Subcutaneous abdominal adipose tissue (tissue), 5 donors: ENCODE measurements at regions not wholly inside any gene's neighbourhood (a gene's known extent, or its start where the extent isn't known, plus 50 kb on each side); places are given as distances from the start of the nearest gene placed in this dataset.

ENCODE experiments used
- H3K27ac ChIP-seq: one replicate; pipeline ENCODE4 v1.7.0; 2013; ENCODE audit warnings: low read depth, mild to moderate bottlenecking, inconsistent platforms, low read length, moderate library complexity
- H3K27me3 ChIP-seq, 5 donors: one replicate each; pipeline ENCODE4 v1.7.0; 2013; ENCODE audit warnings: low read length in 5 of 5, inconsistent platforms in 1 of 5; ENCODE audit not compliant: control insufficient read depth in 5 of 5, insufficient read depth in 4 of 5
- H3K36me3 ChIP-seq, 5 donors: one replicate each; pipeline ENCODE4 v1.7.0; 2013; ENCODE audit warnings: low read length in 5 of 5; ENCODE audit not compliant: control insufficient read depth in 5 of 5, insufficient read depth in 5 of 5
- H3K4me1 ChIP-seq, 5 donors: one replicate each; pipeline ENCODE4 v1.7.0; 2013; ENCODE audit warnings: low read length in 5 of 5, mild to moderate bottlenecking in 3 of 5, moderate library complexity in 1 of 5; ENCODE audit not compliant: control insufficient read depth in 5 of 5, insufficient read depth in 5 of 5
- H3K4me3 ChIP-seq, 5 donors: one replicate each; pipeline ENCODE4 v1.7.0; 2013; ENCODE audit warnings: low read length in 5 of 5, low read depth in 1 of 5
- H3K9ac ChIP-seq, 5 donors: one replicate each; pipeline ENCODE4 v1.7.0; 2013; ENCODE audit warnings: low read length in 5 of 5, mild to moderate bottlenecking in 4 of 5, moderate library complexity in 3 of 5
- H3K9me3 ChIP-seq, 5 donors: one replicate each; pipeline ENCODE4 v1.7.0; 2013; ENCODE audit warnings: low read length in 5 of 5; ENCODE audit not compliant: control insufficient read depth in 5 of 5
- donor health status: healthy.
- donor health status: healthy.
- donor health status: healthy.
- donor health status: healthy.
- donor health status: healthy.

- no peaks in the 10 kb centered on the region for H3K9me3 ChIP-seq
- no peak overlapping the region for H3K27ac ChIP-seq
- H3K27me3 ChIP-seq, result peaks cover 4 to 15% (median 5%) of the 10 kb centered on the region in 5 donors
- H3K4me1 ChIP-seq, result no peaks in the 10 kb centered on the region
- no peak overlapping the region for H3K9ac ChIP-seq
- no peaks in the 10 kb centered on the region for H3K36me3 ChIP-seq
- H3K4me3 ChIP-seq, result no peak overlapping the region
Observed at GRCh38 chr19:31075146-31075655, 274.0 kb downstream of the TSHZ3 start.

DNA sequence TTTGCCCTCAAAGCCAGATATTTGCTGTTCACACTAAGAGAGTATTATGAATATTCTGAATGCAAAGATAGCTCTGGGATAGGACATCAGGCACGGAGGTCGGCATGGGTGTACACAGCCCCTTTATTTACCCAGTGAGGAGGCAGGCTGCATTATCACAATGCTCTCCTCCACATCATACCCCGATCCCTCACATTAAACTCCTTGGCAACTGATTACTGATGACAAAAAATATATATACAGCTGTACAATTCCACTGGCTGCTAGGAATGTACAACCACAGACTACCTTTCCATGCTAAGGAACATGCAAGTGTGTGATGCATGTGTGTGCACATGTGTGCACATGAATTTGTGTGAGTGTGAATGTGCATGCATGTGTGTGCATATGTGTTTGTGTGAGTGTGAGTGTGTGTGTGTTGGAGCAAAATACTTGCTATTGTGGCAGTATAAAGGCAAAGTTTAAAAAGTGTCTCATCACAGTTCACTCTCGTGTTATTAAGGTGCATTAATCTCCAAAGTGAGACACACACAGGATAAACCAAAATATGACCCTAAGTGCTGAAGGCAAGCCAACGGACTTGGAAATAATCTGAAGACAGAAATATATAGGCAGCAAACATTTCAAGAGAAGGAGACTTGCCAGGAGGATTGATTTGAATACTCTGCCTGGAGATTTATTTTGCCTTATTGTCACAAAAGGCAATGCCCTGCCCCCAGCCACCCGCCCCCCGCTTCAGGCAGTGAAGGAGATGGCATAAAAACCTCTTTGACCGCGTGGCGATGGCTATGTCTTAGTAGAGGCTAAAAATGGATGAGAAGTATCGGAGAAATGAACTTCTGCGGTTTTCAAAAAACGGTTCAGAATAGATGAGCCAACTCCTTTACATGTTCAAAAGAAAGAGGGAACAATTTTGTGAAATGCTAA is 274.8 kb downstream of the TSHZ3 start:
- Histone ChIP-seq H3K27me3 (peaks cover 4 to 15% (median 5%) of the 10 kb centered on the region in 5 donors), H3K4me1 (no peaks in the 10 kb centered on the region), H3K4me3 (no peak overlapping the region), H3K27ac (no peak overlapping the region), H3K9ac (no peak overlapping the region), H3K9me3 (no peaks in the 10 kb centered on the region), H3K36me3 (no peaks in the 10 kb centered on the region)

- peaks cover 4 to 15% (median 5%) of the 10 kb centered on the region in 5 donors for H3K27me3 ChIP-seq
- H3K27ac ChIP-seq, result no peak overlapping the region
- no peak overlapping the region for H3K4me3 ChIP-seq
Observed at GRCh38 chr19:31073485-31074198, 275.6 kb downstream of the TSHZ3 start.

GRCh38 chr19:31072451-31072850 is 276.8 kb downstream of the TSHZ3 start:
- H3K4me3 ChIP-seq, result no peak overlapping the region
- H3K36me3 ChIP-seq, result no peaks in the 10 kb centered on the region
- H3K27ac ChIP-seq, result no peak overlapping the region
- no peaks in the 10 kb centered on the region for H3K4me1 ChIP-seq
- H3K27me3 ChIP-seq, result peaks cover 0 to 12% (median 5%) of the 10 kb centered on the region in 5 donors
- H3K9ac ChIP-seq, result no peak overlapping the region
- no peaks in the 10 kb centered on the region for H3K9me3 ChIP-seq

More at GRCh38 chr19:31073485-31074198, 275.6 kb downstream of the TSHZ3 start:
- Histone ChIP-seq H3K9ac (no peak overlapping the region), H3K4me1 (no peaks in the 10 kb centered on the region), H3K9me3 (no peaks in the 10 kb centered on the region), H3K36me3 (no peaks in the 10 kb centered on the region)

DNA sequence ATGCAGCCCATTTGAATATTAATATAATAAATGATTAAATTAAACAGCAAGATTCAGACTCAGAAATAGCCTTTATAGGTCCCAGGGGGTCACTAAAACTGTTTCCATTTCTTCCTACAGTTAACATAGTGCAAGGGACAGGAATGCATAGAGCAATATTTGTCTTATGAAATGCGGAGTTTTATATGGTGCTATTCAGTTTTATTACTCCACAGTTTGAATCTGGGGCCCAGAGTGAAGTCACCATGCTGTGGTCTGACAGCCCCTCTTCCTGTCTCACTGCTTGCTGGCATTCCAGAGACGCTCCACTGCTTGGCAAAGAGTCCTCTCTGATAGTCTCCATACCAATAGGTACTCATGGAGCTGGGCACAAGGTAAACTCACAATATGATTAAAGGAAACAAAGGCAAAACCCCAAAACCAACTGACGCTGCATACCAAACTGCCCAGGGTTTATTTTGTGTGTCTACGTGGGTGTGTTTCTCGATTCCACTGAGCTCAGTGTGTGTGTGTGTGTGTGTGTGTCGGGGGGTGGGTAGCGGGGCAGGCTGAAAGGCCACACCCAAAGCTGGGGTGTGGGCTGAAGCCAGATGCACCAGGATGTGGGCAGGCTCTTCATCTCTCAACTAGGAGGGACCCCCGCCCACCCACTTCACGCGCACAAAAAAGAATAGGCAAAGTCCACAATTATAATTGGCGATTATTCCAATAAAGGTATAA is 277.9 kb downstream of the TSHZ3 start:
- Histone ChIP-seq H3K27ac (no peak overlapping the region), H3K9me3 (no peaks in the 10 kb centered on the region), H3K27me3 (peaks cover 0 to 13% (median 9%) of the 10 kb centered on the region in 5 donors), H3K9ac (no peak overlapping the region), H3K4me1 (peaks cover 0 to 3% (median 0%) of the 10 kb centered on the region in 5 donors), H3K36me3 (no peaks in the 10 kb centered on the region), H3K4me3 (no peak overlapping the region)

GRCh38 chr19:31070146-31071065 is 278.8 kb downstream of the TSHZ3 start:
- Histone ChIP-seq H3K27me3 (peaks cover 0 to 13% (median 9%) of the 10 kb centered on the region in 5 donors), H3K4me3 (no peak overlapping the region), H3K4me1 (peaks cover 0 to 3% (median 0%) of the 10 kb centered on the region in 5 donors), H3K36me3 (no peaks in the 10 kb centered on the region), H3K9me3 (no peaks in the 10 kb centered on the region), H3K27ac (no peak overlapping the region), H3K9ac (no peak overlapping the region)

GRCh38 chr19:31068268-31068667 is 281.0 kb downstream of the TSHZ3 start:
- peaks cover 0 to 9% (median 7%) of the 10 kb centered on the region in 5 donors for H3K27me3 ChIP-seq
- no peak overlapping the region for H3K27ac ChIP-seq
- no peak overlapping the region for H3K9ac ChIP-seq
- no peaks in the 10 kb centered on the region for H3K36me3 ChIP-seq
- H3K9me3 ChIP-seq, result no peaks in the 10 kb centered on the region
- H3K4me1 ChIP-seq, result peaks cover 0 to 3% (median 0%) of the 10 kb centered on the region in 5 donors
- no peak overlapping the region for H3K4me3 ChIP-seq

- peaks cover 0 to 3% (median 0%) of the 10 kb centered on the region in 5 donors for H3K4me1 ChIP-seq
- no peaks in the 10 kb centered on the region for H3K36me3 ChIP-seq
- H3K4me3 ChIP-seq, result no peak overlapping the region
- H3K9ac ChIP-seq, result no peak overlapping the region
- no peaks in the 10 kb centered on the region for H3K9me3 ChIP-seq
- peaks cover 0 to 7% (median 3%) of the 10 kb centered on the region in 5 donors for H3K27me3 ChIP-seq
- no peak overlapping the region for H3K27ac ChIP-seq
Observed at GRCh38 chr19:31066385-31066784, 282.9 kb downstream of the TSHZ3 start.

- peaks cover 0 to 3% (median 0%) of the 10 kb centered on the region in 5 donors for H3K4me1 ChIP-seq
- peaks cover 0 to 5% (median 0%) of the 10 kb centered on the region in 5 donors for H3K27me3 ChIP-seq
- H3K4me3 ChIP-seq, result no peak overlapping the region
- no peak overlapping the region for H3K27ac ChIP-seq
- H3K9me3 ChIP-seq, result peaks cover 0 to 6% (median 0%) of the 10 kb centered on the region in 5 donors
- H3K36me3 ChIP-seq, result no peaks in the 10 kb centered on the region
- H3K9ac ChIP-seq, result no peak overlapping the region
Observed at GRCh38 chr19:31064491-31064890, 284.7 kb downstream of the TSHZ3 start.
